HEK293 (cell line): ENCODE measurements at regions not wholly inside any gene's neighbourhood (a gene's known extent, or its start where the extent isn't known, plus 50 kb on each side); places are given as distances from the start of the nearest gene placed in this dataset.
A peak's percentile ranks its signal among the peaks of the same experiment; 100 is the strongest.

Source experiments
- CTCF ChIA-PET: fragments of 350-600 bp; formaldehyde crosslinking; extraction: SDS; loops from one replicate; lab custom pipeline; 2021; ENCODE audit warnings: antibody characterized with exemption; lab: Yijun Ruan, JAX
- POLR2A ChIA-PET: fragments of 300-600 bp; formaldehyde crosslinking; extraction: SDS; loops from one replicate; lab custom pipeline; 2020; ENCODE audit warnings: antibody characterized with exemption, inconsistent platforms; lab: Yijun Ruan, JAX
- H3K27ac ChIP-seq: fragments of 200-500 bp; sonication (Bioruptor generic); 2 replicates; pipeline ENCODE4 v1.5.1; 2014; ENCODE audit warnings: low read depth, low read length, control low read depth, inconsistent platforms; ENCODE audit errors: extremely low read depth
- H3K36me3 ChIP-seq, 2 experiments: fragments of 200-500 bp in 1 of 2; sonication (Bioruptor generic) in 1 of 2; 1 replicate in 1 of 2; 2 replicates in 1 of 2; pipeline ENCODE4 v1.5.1; 2014 to 2017; ENCODE audit warnings: inconsistent platforms in 2 of 2, low read length in 2 of 2; ENCODE audit not compliant: control insufficient read depth in 2 of 2, insufficient read depth in 1 of 2
- H3K4me1 ChIP-seq: fragments of 200-500 bp; sonication (Bioruptor generic); 2 replicates; pipeline ENCODE4 v1.5.1; 2014; ENCODE audit warnings: mild to moderate bottlenecking, low read length, inconsistent platforms; ENCODE audit not compliant: control insufficient read depth, insufficient read depth
- H3K4me3 ChIP-seq: 2 replicates; pipeline ENCODE4 v1.5.1; 2011; ENCODE audit warnings: low read depth, mild to moderate bottlenecking, control low read depth, low read length, moderate library complexity
- H3K9me3 ChIP-seq: fragments of 200-500 bp; sonication (Bioruptor generic); 2 replicates; pipeline ENCODE4 v1.5.1; 2014; ENCODE audit warnings: low read depth, low read length, inconsistent platforms; ENCODE audit not compliant: control insufficient read depth, insufficient read depth
- CTCF ChIP-seq: fragments of 450-650 bp; formaldehyde crosslinking; IDR thresholded peaks from 2 replicates; pipeline ENCODE4 v1.5.1; 2016; ENCODE audit warnings: missing biosample characterization, missing genetic modification characterization
- PRDM4 ChIP-seq: fragments of 450-650 bp; formaldehyde crosslinking; IDR thresholded peaks from 2 replicates; pipeline ENCODE4 v1.5.1; 2017; ENCODE audit warnings: missing biosample characterization, missing genetic modification characterization
- TRIM28 ChIP-seq: IDR thresholded peaks from 2 replicates; pipeline ENCODE4 v1.6.1; 2011; ENCODE audit warnings: low read length, control low read depth, borderline replicate concordance
- ZBTB17 ChIP-seq: fragments of 450-650 bp; formaldehyde crosslinking; IDR thresholded peaks from 2 replicates; pipeline ENCODE4 v1.5.1; 2016; ENCODE audit warnings: missing biosample characterization, missing genetic modification characterization
- ZBTB21 ChIP-seq: fragments of 450-650 bp; formaldehyde crosslinking; IDR thresholded peaks from 2 replicates; pipeline ENCODE4 v1.5.1; 2017; ENCODE audit warnings: missing biosample characterization, missing genetic modification characterization
- ZFP37 ChIP-seq: fragments of 450-650 bp; formaldehyde crosslinking; IDR thresholded peaks from 2 replicates; pipeline ENCODE4 v1.5.1; 2016; ENCODE audit warnings: missing biosample characterization, missing genetic modification characterization
- ZFP41 ChIP-seq: fragments of 450-650 bp; formaldehyde crosslinking; IDR thresholded peaks from 2 replicates; pipeline ENCODE4 v1.5.1; 2016; ENCODE audit warnings: missing biosample characterization, missing genetic modification characterization, borderline replicate concordance
- ZNF10 ChIP-seq: fragments of 450-650 bp; formaldehyde crosslinking; IDR thresholded peaks from 2 replicates; pipeline ENCODE4 v1.5.1; 2017; ENCODE audit warnings: missing biosample characterization, missing genetic modification characterization
- ZNF114 ChIP-seq: fragments of 450-650 bp; formaldehyde crosslinking; IDR thresholded peaks from 2 replicates; pipeline ENCODE4 v1.5.0; 2017; ENCODE audit warnings: missing biosample characterization, missing genetic modification characterization
- ZNF146 ChIP-seq: fragments of 450-650 bp; formaldehyde crosslinking; IDR thresholded peaks from 2 replicates; pipeline ENCODE4 v1.5.1; 2016; ENCODE audit warnings: missing biosample characterization, missing genetic modification characterization
- ZNF174 ChIP-seq: fragments of 450-650 bp; formaldehyde crosslinking; IDR thresholded peaks from 2 replicates; pipeline ENCODE4 v1.5.0; 2017; ENCODE audit warnings: missing biosample characterization, mild to moderate bottlenecking, missing genetic modification characterization
- ZNF184 ChIP-seq: fragments of 450-650 bp; IDR thresholded peaks from 2 replicates; pipeline ENCODE4 v1.5.1; 2018; ENCODE audit warnings: missing biosample characterization, mild to moderate bottlenecking, missing genetic modification characterization
- ZNF202 ChIP-seq: fragments of 450-650 bp; formaldehyde crosslinking; IDR thresholded peaks from 2 replicates; pipeline ENCODE4 v1.5.1; 2016; ENCODE audit warnings: missing biosample characterization, missing genetic modification characterization, borderline replicate concordance
- ZNF223 ChIP-seq: fragments of 450-650 bp; formaldehyde crosslinking; IDR thresholded peaks from 2 replicates; pipeline ENCODE4 v1.5.1; 2016; ENCODE audit warnings: missing biosample characterization, missing genetic modification characterization
- ZNF23 ChIP-seq: fragments of 450-650 bp; formaldehyde crosslinking; IDR thresholded peaks from 2 replicates; pipeline ENCODE4 v1.5.1; 2016; ENCODE audit warnings: missing biosample characterization, missing genetic modification characterization, borderline replicate concordance
- ZNF24 ChIP-seq: fragments of 450-650 bp; formaldehyde crosslinking; IDR thresholded peaks from 2 replicates; pipeline ENCODE4 v1.5.1; 2016; ENCODE audit warnings: missing biosample characterization, missing genetic modification characterization
- ZNF311 ChIP-seq: fragments of 450-650 bp; formaldehyde crosslinking; IDR thresholded peaks from 2 replicates; pipeline ENCODE4 v1.5.1; 2017; ENCODE audit warnings: missing biosample characterization, missing genetic modification characterization, borderline replicate concordance
- ZNF324 ChIP-seq: fragments of 450-650 bp; formaldehyde crosslinking; IDR thresholded peaks from 2 replicates; pipeline ENCODE4 v1.5.1; 2016; ENCODE audit warnings: missing biosample characterization, missing genetic modification characterization
- ZNF37A ChIP-seq: fragments of 450-650 bp; IDR thresholded peaks from 2 replicates; pipeline ENCODE4 v1.5.1; 2018; ENCODE audit warnings: missing biosample characterization, missing genetic modification characterization
- ZNF596 ChIP-seq: fragments of 450-650 bp; IDR thresholded peaks from 2 replicates; pipeline ENCODE4 v1.5.0; 2018; ENCODE audit warnings: missing biosample characterization, mild to moderate bottlenecking, missing genetic modification characterization, moderate library complexity
- ZNF645 ChIP-seq: fragments of 450-650 bp; formaldehyde crosslinking; IDR thresholded peaks from 2 replicates; pipeline ENCODE4; 2016; ENCODE audit warnings: missing biosample characterization, missing genetic modification characterization
- ZNF670 ChIP-seq: fragments of 450-650 bp; formaldehyde crosslinking; IDR thresholded peaks from 2 replicates; pipeline ENCODE4 v1.5.1; 2016; ENCODE audit warnings: missing biosample characterization, missing genetic modification characterization, low read depth
- ZNF785 ChIP-seq: fragments of 450-650 bp; formaldehyde crosslinking; IDR thresholded peaks from 2 replicates; pipeline ENCODE4 v1.5.1; 2016; ENCODE audit warnings: missing biosample characterization, missing genetic modification characterization
- ZSCAN5A ChIP-seq: fragments of 450-650 bp; formaldehyde crosslinking; IDR thresholded peaks from 2 replicates; pipeline ENCODE4 v1.5.1; 2016; ENCODE audit warnings: missing biosample characterization, missing genetic modification characterization

- TF ChIP-seq PRDM4 (tag by site-specific recombination) (peak; percentile 88), ZNF202 (no peak), ZNF645 (no peak), ZNF324 (tag by site-specific recombination) (peak; percentile 64; the same call in 1 of the 2 replicates), ZNF24 (peak; percentile 94), ZNF114 (no peak), ZNF223 (tag by site-specific recombination) (no peak), ZNF311 (no peak), ZNF146 (peak; percentile 55; the same call in 1 of the 2 replicates), ZBTB21 (tag by site-specific recombination) (peak; percentile 92), ZNF184 (tag by site-specific recombination) (0 out of 2 replicates have a peak, but pooled peaks have one; percentile 56), ZBTB17 (tag by site-specific recombination) (peak; percentile 96), ZNF596 (no peak), ZFP41 (tag by site-specific recombination) (no peak)
Observed at GRCh38 chr3:72123908-72124441, 339.0 kb upstream of the PROK2 start (continued).

- H3K36me3 ChIP-seq, result no peaks in the 10 kb centered on the region
- no peak overlapping the region for H3K4me3 ChIP-seq
- ChIA-PET CTCF (interaction anchor here (1.1 kb wide), 1 partner anchor 15 kb away, joined by 3 read pairs; no protein-coding TSS in a partner anchor), POLR2A (no interaction called here)
- H3K27ac ChIP-seq, result no peak overlapping the region
- no peaks in the 10 kb centered on the region for H3K9me3 ChIP-seq
- TF ChIP-seq ZNF670 (tag by site-specific recombination), result no peak
- no peak for TF ChIP-seq ZFP37 (tag by site-specific recombination)
- no peak for TF ChIP-seq ZNF37A (tag by site-specific recombination)
- no peak for TF ChIP-seq CTCF (tag by site-specific recombination)
- no peak for TF ChIP-seq TRIM28
- TF ChIP-seq ZNF23 (tag by site-specific recombination), result no peak
- no peak for TF ChIP-seq ZNF785 (tag by site-specific recombination)
- no peak for TF ChIP-seq ZSCAN5A (tag by site-specific recombination)
- no peak for TF ChIP-seq ZNF174 (tag by site-specific recombination)
- no peak for TF ChIP-seq ZNF10 (tag by site-specific recombination)
- peaks cover 3% of the 10 kb centered on the region; the same call in 1 of the 2 replicates for H3K4me1 ChIP-seq
Observed at GRCh38 chr3:72120806-72121778, 336.1 kb upstream of the PROK2 start.
